Panc1 (cell line): ENCODE measurements at regions not wholly inside any gene's neighbourhood (a gene's known extent, or its start where the extent isn't known, plus 50 kb on each side); places are given as distances from the start of the nearest gene placed in this dataset.

ENCODE experiments used
- ATAC-seq: fragments of 200-7000 bp; cut with Tn5 transposase; 2 replicates; pipeline ENCODE4 v1.9.1; 2020; ENCODE audit warnings: mild to moderate bottlenecking, moderate library complexity
- BruUV-seq: library from RNA; stranded (reverse); fragments of 400-500 nt; replicated peaks from 2 replicates; lab custom pipeline; 2021; lab: Mats Ljungman, UMichigan
- CTCF ChIA-PET: fragments of 300-600 bp; sonication (Branson Sonifier 250); formaldehyde crosslinking; loops from one replicate; lab custom pipeline; 2022; ENCODE audit warnings: antibody characterized with exemption; lab: Charles Lee
- POLR2A ChIA-PET: fragments of 300-600 bp; sonication (Branson Sonifier 250); formaldehyde crosslinking; loops from one replicate; lab custom pipeline; 2022; ENCODE audit warnings: antibody characterized with exemption; lab: Charles Lee
- DNase-seq: peaks from one replicate; pipeline ENCODE4 v3.0.0-alpha.2; 2010; ENCODE audit warnings: low read depth, low spot score
- H3K27ac ChIP-seq: 2 replicates; pipeline ENCODE4 v1.5.1; 2011; ENCODE audit warnings: mild to moderate bottlenecking, low read length, inconsistent platforms
- H3K27me3 ChIP-seq: fragments of 200-500 bp; sonication (Bioruptor generic); 2 replicates; pipeline ENCODE4 v1.6.0; 2014; ENCODE audit warnings: low read length, inconsistent platforms; ENCODE audit not compliant: control insufficient read depth, insufficient read depth
- H3K36me3 ChIP-seq: fragments of 200-500 bp; sonication (Bioruptor generic); 2 replicates; pipeline ENCODE4 v1.5.1; 2014; ENCODE audit warnings: inconsistent platforms, mild to moderate bottlenecking, low read length, moderate library complexity; ENCODE audit not compliant: control insufficient read depth, insufficient read depth
- H3K4me1 ChIP-seq: 2 replicates; pipeline ENCODE4 v1.5.1; 2011; ENCODE audit warnings: inconsistent platforms, mild to moderate bottlenecking, low read length, moderate library complexity; ENCODE audit not compliant: control insufficient read depth, insufficient read depth
- H3K4me3 ChIP-seq, 2 experiments: 2 replicates each; pipeline ENCODE4 v1.5.1; 2011 to 2012; ENCODE audit warnings: low read depth in 2 of 2, low read length in 2 of 2, mild to moderate bottlenecking in 2 of 2, inconsistent platforms in 1 of 2, moderate library complexity in 1 of 2
- H3K9me3 ChIP-seq: fragments of 200-500 bp; sonication (Bioruptor generic); 2 replicates; pipeline ENCODE4 v1.5.1; 2014; ENCODE audit warnings: low read depth, mild to moderate bottlenecking, inconsistent platforms, low read length, moderate library complexity; ENCODE audit not compliant: control insufficient read depth, insufficient read depth
- POLR2AphosphoS5 ChIP-seq: IDR thresholded peaks from 2 replicates; pipeline ENCODE4 v1.6.1; 2012; ENCODE audit warnings: mild to moderate bottlenecking, low read depth, low read length, moderate library complexity
- SIN3A ChIP-seq: IDR thresholded peaks from 2 replicates; pipeline ENCODE4 v1.6.1; 2012; ENCODE audit warnings: low read depth, mild to moderate bottlenecking, low read length, moderate library complexity, borderline replicate concordance; ENCODE audit not compliant: insufficient read depth
- TCF7L2 ChIP-seq: IDR thresholded peaks from 2 replicates; pipeline ENCODE4 v1.6.1; 2011; ENCODE audit warnings: mild to moderate bottlenecking, low read depth, low read length, inconsistent platforms
- in situ Hi-C: cut with HindIII; loops from 2 replicates; pipeline ENCODE4 v1.10.0; 2016; ENCODE audit warnings: low sequenced_read_pairs, low pct_unique_long_range_greater_than_20kb
- intact Hi-C: fragments of 100-400 bp; cut with micrococcal nuclease; formaldehyde crosslinking; loops from one replicate; pipeline ENCODE4 v1.10.0; 2022; ENCODE audit not compliant: unreplicated experiment
- TF ChIP-seq, protein P1 (sequence below), 2 experiments: IDR thresholded peaks; 2 replicates each; pipeline ENCODE4 v1.6.1; 2011 to 2012; ENCODE audit warnings: low read depth in 2 of 2, control low read depth in 1 of 2, low read length in 1 of 2, mild to moderate bottlenecking in 1 of 2, moderate library complexity in 1 of 2; ENCODE audit not compliant: insufficient read depth in 1 of 2
- TF ChIP-seq, protein P2 (sequence below): fragments of 450-650 bp; IDR thresholded peaks from 2 replicates; pipeline ENCODE4 v1.5.1; 2017; ENCODE audit warnings: mild to moderate bottlenecking

DNA sequence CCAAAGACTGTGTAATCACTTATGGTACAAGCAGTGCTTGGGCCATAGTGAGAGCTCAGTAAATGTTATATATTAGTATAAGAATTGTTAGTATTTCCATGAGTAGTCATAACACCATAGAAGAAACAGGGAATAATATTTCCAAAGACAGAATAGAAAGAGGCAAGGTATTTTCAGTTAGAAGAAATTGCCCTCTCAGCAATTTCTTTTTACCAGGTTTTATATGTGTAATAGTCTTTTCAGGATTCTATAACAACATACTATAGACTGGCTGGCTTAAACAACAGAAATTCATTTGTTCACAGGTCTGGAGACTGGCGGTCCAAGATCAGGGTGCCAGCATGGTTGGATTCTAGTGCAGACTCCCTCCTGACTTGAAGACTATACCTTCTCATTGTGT lies 485.7 kb downstream of the FOXO1 start:
- TF ChIP-seq SIN3A (no peak), TCF7L2 (no peak), POLR2AphosphoS5 (no peak)
- TF ChIP-seq, protein P1, sequence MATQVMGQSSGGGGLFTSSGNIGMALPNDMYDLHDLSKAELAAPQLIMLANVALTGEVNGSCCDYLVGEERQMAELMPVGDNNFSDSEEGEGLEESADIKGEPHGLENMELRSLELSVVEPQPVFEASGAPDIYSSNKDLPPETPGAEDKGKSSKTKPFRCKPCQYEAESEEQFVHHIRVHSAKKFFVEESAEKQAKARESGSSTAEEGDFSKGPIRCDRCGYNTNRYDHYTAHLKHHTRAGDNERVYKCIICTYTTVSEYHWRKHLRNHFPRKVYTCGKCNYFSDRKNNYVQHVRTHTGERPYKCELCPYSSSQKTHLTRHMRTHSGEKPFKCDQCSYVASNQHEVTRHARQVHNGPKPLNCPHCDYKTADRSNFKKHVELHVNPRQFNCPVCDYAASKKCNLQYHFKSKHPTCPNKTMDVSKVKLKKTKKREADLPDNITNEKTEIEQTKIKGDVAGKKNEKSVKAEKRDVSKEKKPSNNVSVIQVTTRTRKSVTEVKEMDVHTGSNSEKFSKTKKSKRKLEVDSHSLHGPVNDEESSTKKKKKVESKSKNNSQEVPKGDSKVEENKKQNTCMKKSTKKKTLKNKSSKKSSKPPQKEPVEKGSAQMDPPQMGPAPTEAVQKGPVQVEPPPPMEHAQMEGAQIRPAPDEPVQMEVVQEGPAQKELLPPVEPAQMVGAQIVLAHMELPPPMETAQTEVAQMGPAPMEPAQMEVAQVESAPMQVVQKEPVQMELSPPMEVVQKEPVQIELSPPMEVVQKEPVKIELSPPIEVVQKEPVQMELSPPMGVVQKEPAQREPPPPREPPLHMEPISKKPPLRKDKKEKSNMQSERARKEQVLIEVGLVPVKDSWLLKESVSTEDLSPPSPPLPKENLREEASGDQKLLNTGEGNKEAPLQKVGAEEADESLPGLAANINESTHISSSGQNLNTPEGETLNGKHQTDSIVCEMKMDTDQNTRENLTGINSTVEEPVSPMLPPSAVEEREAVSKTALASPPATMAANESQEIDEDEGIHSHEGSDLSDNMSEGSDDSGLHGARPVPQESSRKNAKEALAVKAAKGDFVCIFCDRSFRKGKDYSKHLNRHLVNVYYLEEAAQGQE (IDR thresholded peaks at IDR 0.05; ENCODE audit: insufficient read depth in 1 of 2, low read depth in 2 of 2, low read length in 1 of 2): no peak
- H3K9me3 ChIP-seq: no peaks in the 10 kb centered on the region
- no peak overlapping the region for H3K27ac ChIP-seq
- POLR2A ChIA-PET: no interaction called here
- no peak for DNase-seq
- CTCF ChIA-PET: no interaction called here
- in situ Hi-C loops (no loop called here), intact Hi-C loops (no loop called here)
- H3K27me3 ChIP-seq: no peaks in the 10 kb centered on the region
- no peak overlapping the region for H3K4me3 ChIP-seq
- H3K4me1 ChIP-seq: no peaks in the 10 kb centered on the region
- ATAC-seq: no peak
- H3K36me3 ChIP-seq: no peaks in the 10 kb centered on the region
- BruUV-seq: no TSS peak

DNA sequence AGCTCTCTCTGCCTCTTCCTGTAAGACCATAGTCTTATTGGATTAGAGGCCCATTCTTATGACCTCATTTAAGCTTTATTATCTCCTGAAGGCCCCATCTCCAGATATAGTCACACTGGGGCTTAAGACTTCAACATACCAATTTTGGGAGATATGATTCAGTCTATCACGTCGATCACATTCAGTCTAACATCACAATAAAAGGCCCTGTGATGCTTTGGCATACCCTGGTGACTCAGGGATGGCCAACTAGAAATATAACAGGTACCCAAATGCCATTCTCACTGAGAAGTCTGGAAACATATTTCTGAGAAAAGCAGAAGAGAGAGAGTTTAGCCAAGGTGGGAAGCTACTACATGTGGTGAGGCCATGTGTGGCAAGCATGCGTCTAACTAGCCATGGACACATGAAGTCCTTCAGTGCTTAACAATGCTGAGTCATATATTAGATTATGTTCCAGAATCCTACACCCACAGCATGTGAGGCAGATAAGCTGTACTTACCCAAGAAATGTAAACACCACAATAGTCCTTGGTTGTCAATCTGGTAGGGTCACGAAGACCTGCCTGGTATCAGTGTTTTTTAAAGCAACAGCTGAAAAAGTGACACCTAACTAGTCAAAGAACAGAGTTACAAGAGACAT lies 485.1 kb downstream of the FOXO1 start:
- H3K4me3 ChIP-seq: no peak overlapping the region
- H3K27me3 ChIP-seq: no peaks in the 10 kb centered on the region
- in situ Hi-C loops (no loop called here), intact Hi-C loops (no loop called here)
- no peaks in the 10 kb centered on the region for H3K4me1 ChIP-seq
- no peaks in the 10 kb centered on the region for H3K9me3 ChIP-seq
- H3K36me3 ChIP-seq: no peaks in the 10 kb centered on the region
- no peak for DNase-seq
- no peak overlapping the region for H3K27ac ChIP-seq
- TF ChIP-seq, protein P2, sequence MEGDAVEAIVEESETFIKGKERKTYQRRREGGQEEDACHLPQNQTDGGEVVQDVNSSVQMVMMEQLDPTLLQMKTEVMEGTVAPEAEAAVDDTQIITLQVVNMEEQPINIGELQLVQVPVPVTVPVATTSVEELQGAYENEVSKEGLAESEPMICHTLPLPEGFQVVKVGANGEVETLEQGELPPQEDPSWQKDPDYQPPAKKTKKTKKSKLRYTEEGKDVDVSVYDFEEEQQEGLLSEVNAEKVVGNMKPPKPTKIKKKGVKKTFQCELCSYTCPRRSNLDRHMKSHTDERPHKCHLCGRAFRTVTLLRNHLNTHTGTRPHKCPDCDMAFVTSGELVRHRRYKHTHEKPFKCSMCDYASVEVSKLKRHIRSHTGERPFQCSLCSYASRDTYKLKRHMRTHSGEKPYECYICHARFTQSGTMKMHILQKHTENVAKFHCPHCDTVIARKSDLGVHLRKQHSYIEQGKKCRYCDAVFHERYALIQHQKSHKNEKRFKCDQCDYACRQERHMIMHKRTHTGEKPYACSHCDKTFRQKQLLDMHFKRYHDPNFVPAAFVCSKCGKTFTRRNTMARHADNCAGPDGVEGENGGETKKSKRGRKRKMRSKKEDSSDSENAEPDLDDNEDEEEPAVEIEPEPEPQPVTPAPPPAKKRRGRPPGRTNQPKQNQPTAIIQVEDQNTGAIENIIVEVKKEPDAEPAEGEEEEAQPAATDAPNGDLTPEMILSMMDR: no peak
- TF ChIP-seq, protein P1 (IDR thresholded peaks at IDR 0.05; ENCODE audit: insufficient read depth in 1 of 2, low read depth in 2 of 2, low read length in 1 of 2): no peak
- TF ChIP-seq SIN3A: no peak
- TF ChIP-seq TCF7L2: no peak
- no peak for TF ChIP-seq POLR2AphosphoS5
- no TSS peak for BruUV-seq
- POLR2A ChIA-PET: no interaction called here
- ATAC-seq: no peak
- CTCF ChIA-PET: no interaction called here
